ENCODE measurements at regions not wholly inside any gene's neighbourhood (a gene's known extent, or its start where the extent isn't known, plus 50 kb on each side); places are given as distances from the start of the nearest gene placed in this dataset.

- H3K4me1 ChIP-seq, result no peaks in the 10 kb centered on the region
- TF ChIP-seq POLR2A (IDR thresholded peaks at IDR 0.05) (no peak), EP300 (IDR thresholded peaks at IDR 0.05) (no peak)
- peaks cover 0 to 5% (median under 1%) of the 10 kb centered on the region in 4 donors for H3K9me3 ChIP-seq
- DNase-seq, result no peak
- H3K36me3 ChIP-seq, result no peaks in the 10 kb centered on the region
- H3K27ac ChIP-seq, result no peak overlapping the region
- intact Hi-C loops (cut with DNase I), result no loop called here
- no peaks in the 10 kb centered on the region for H3K27me3 ChIP-seq
- no peak overlapping the region for H3K4me3 ChIP-seq
Measured at GRCh38 chr12:85653731-85654455, 182.3 kb downstream of the RASSF9 start.

- Histone ChIP-seq H3K9me3 (peaks cover 0 to 5% (median under 1%) of the 10 kb centered on the region in 4 donors), H3K36me3 (no peaks in the 10 kb centered on the region), H3K4me1 (no peaks in the 10 kb centered on the region), H3K27ac (no peak overlapping the region), H3K27me3 (no peaks in the 10 kb centered on the region), H3K4me3 (no peak overlapping the region)
- intact Hi-C loops (cut with DNase I), result no loop called here
- DNase-seq, result no peak
- TF ChIP-seq EP300 (IDR thresholded peaks at IDR 0.05) (no peak), POLR2A (IDR thresholded peaks at IDR 0.05) (no peak), POLR2AphosphoS5 (IDR thresholded peaks at IDR 0.05) (no peak)
- TF ChIP-seq, protein P1, sequence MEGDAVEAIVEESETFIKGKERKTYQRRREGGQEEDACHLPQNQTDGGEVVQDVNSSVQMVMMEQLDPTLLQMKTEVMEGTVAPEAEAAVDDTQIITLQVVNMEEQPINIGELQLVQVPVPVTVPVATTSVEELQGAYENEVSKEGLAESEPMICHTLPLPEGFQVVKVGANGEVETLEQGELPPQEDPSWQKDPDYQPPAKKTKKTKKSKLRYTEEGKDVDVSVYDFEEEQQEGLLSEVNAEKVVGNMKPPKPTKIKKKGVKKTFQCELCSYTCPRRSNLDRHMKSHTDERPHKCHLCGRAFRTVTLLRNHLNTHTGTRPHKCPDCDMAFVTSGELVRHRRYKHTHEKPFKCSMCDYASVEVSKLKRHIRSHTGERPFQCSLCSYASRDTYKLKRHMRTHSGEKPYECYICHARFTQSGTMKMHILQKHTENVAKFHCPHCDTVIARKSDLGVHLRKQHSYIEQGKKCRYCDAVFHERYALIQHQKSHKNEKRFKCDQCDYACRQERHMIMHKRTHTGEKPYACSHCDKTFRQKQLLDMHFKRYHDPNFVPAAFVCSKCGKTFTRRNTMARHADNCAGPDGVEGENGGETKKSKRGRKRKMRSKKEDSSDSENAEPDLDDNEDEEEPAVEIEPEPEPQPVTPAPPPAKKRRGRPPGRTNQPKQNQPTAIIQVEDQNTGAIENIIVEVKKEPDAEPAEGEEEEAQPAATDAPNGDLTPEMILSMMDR (IDR thresholded peaks at IDR 0.05), result no peak
- 65 to 84% methylated on average over 3 of the region's 3 CpGs for WGBS, 2 donors
Measured at GRCh38 chr12:85654456-85654840, 181.8 kb downstream of the RASSF9 start.

DNA sequence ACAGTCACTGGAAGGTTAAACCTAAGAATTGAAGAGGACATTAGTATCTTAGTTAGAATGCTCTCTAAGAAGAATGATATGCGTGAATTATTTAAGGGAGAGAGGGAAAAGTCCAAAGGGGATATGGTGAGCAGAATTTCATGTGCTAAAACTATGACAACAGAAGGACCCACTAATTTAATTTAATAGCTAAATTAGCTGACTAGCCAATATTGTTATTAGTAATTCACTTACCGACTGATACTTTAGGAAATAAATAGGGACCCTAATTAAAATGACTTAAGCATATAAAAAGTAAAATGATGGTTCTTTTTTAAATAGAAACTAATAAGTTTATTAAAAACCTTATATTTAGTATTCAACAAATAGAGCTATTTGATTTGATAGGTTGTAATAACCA is 179.6 kb downstream of the RASSF9 start:
- TF ChIP-seq POLR2A (IDR thresholded peaks at IDR 0.05), result no peak
- TF ChIP-seq, protein P1 (IDR thresholded peaks at IDR 0.05), result no peak
- TF ChIP-seq EP300 (IDR thresholded peaks at IDR 0.05), result no peak
- WGBS, 2 donors, result 90 to 94% methylated on average over 2 of the region's 2 CpGs
- intact Hi-C loops (cut with DNase I), result no loop called here

DNA sequence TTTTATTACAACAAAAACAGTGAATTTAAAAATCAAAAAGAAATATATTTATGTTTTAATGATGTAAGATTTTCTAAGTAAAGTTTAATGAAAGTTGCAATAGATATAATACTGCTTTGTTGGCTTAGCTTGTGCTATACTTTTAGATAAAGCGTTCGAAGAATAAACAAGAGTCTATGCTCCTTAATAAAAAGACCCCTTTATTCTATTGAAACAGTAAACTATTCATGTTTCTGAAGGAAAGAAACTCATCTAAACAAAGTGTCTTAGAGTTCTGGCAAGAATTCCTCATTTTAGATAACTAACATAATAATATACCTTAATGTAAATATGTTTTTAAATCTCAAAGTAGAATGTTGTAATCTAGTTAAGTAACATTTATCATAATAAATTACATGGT is 179.0 kb downstream of the RASSF9 start:
- Histone ChIP-seq H3K4me3 (no peak overlapping the region), H3K27ac (no peak overlapping the region), H3K27me3 (no peaks in the 10 kb centered on the region), H3K4me1 (no peaks in the 10 kb centered on the region), H3K9me3 (peaks cover 0 to under 1% (median 0%) of the 10 kb centered on the region in 4 donors), H3K36me3 (no peaks in the 10 kb centered on the region)
- intact Hi-C loops (cut with DNase I), result no loop called here
- DNase-seq, result no peak
- WGBS, 2 donors, result 89 to 92% methylated on average over 2 of the region's 2 CpGs
- TF ChIP-seq POLR2AphosphoS5 (IDR thresholded peaks at IDR 0.05), result no peak
- TF ChIP-seq POLR2A (IDR thresholded peaks at IDR 0.05), result no peak

More for the DNA sequence above, 179.6 kb downstream of the RASSF9 start:
- DNase-seq, result no peak
- Histone ChIP-seq H3K36me3 (no peaks in the 10 kb centered on the region), H3K4me1 (no peaks in the 10 kb centered on the region), H3K9me3 (peaks cover 0 to 5% (median 0%) of the 10 kb centered on the region in 4 donors), H3K27me3 (no peaks in the 10 kb centered on the region), H3K4me3 (no peak overlapping the region), H3K27ac (no peak overlapping the region)

- H3K27ac ChIP-seq, result no peak overlapping the region
- H3K4me3 ChIP-seq, result no peak overlapping the region
- intact Hi-C loops (cut with DNase I), result no loop called here
- H3K9me3 ChIP-seq, result no peaks in the 10 kb centered on the region
- H3K27me3 ChIP-seq, result no peaks in the 10 kb centered on the region
- 65 to 89% methylated on average over 2 of the region's 2 CpGs for WGBS, 2 donors
- no peaks in the 10 kb centered on the region for H3K36me3 ChIP-seq
- TF ChIP-seq POLR2A (IDR thresholded peaks at IDR 0.05), result no peak
- no peak for TF ChIP-seq EP300 (IDR thresholded peaks at IDR 0.05)
- TF ChIP-seq, protein P1 (IDR thresholded peaks at IDR 0.05), result no peak
- TF ChIP-seq POLR2AphosphoS5 (IDR thresholded peaks at IDR 0.05), result no peak
- no peaks in the 10 kb centered on the region for H3K4me1 ChIP-seq
- DNase-seq, result no peak
Measured at GRCh38 chr12:85657836-85658630, 178.2 kb downstream of the RASSF9 start.

All from sigmoid colon (tissue), 6 donors.